Ammon's horn (tissue), 1 donor: ENCODE measurements at regions not wholly inside any gene's neighbourhood (a gene's known extent, or its start where the extent isn't known, plus 50 kb on each side); places are given as distances from the start of the nearest gene placed in this dataset.
"Not testable (repeated sequence)": the region's sequence is repeated elsewhere in the genome, so short reads cannot be mapped to it uniquely, and the experiment has no call there.

Experiments
- DNase-seq: peaks from one replicate; pipeline ENCODE4 v3.0.0-alpha.2; 2016; ENCODE audit warnings: low spot score

DNA sequence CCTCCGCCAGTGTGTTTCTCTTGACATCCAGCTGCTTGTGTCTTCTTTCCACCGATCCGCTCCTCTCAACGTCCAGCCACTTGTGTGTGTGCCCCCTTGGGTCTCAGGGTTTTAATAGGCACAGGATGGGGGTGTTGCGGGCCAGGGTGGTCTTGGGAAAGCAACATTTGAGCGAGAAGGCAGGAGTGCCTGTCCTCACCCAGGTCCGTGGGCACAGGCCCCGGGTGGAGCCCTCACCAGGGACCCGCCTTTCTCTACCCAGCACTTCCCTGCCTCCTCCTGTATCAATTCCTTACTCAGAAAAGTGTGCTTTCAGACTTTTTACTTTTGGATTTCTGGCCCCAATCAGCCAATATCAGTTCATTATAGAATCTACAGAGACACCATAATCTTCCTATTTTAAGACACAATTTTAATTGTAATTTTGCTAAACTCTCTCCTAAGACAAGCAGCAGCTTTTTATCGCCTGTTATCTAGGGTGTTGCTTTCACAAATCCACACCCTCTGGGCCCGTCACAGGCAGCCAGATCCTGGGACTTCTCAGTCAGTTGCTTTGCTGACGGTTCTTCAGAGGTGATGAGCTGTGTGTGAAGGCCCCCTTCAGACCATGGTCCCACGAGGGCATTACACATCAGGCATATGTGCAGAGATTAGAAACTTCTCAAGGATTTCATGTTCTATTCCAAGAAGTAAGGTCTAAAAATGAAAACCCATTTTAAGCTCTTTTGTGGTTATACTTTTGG, 96.0 kb upstream of the FHL2 start:
- no peak for DNase-seq

DNA sequence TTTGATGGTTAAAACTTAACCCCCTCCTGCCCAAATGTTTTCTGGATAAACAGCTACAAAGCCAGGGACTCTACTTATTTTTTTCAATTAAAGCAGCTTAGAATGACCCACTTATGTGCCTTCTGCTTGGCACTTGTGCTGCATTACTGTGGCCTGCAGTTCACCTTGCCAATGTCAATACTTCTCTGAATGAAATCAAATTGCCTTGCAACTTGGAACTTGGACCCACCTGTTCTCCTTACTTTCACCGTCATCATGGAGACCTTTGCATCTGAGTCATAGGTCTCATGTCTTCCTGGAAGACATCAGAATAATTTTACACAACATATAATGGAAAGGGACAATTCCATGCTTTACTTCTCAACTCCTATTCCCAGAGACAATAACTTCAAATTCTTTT, 92.1 kb upstream of the FHL2 start:
- DNase-seq = no peak

DNA sequence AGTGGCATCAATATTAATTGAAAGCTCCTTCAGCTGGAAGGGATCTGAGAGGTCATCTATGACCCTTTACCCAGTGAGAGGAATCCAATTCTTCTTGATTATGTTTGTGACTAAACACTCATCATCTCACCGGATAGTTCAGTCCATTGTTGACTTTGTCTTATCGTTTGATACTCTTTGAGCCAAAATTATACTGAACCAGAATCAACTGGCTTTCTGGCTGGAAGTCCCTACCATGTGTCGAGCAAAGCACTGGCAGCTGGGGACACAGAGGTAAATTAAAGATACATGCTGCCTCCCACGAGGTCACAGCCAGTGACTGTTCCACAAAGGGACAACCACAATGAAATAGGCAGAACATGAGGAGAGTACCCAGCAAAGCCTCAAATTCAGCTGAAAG, 91.4 kb upstream of the FHL2 start:
- no peak for DNase-seq

DNA sequence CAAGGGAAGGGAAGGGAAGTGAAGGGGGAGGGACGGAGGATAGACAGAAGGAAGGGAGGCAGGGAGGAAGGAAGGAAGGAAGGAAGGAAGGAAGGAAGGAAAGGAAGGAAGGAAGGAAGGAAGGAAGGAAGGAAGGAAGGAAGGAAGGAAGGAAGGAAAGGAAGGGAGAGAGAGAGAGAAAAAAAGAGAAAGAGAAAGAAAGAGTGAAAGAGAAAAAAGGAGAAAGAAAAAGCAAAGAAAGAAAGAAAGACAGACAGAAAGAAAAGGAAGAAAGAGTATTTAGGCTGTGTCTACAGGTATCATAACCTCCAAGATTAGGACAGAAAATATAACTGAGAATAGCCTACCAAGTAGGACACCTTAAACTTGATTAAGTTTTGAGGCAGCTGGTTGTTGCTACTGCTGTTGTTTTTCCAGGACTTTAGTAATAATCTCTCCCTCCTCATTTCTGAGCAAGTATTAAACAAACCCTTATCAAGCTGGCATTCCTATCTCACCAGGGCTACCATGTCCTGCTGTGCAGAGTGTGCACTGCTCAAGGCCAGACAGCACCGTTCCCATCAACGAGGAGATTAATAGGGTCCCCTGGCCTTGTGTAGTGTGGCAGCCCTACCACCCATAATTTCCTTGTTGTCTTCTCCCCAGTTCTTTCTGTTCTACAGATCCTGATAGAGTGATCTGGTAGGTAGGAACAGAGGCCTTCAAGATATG, 90.5 kb upstream of the FHL2 start:
- DNase-seq = no peak

DNA sequence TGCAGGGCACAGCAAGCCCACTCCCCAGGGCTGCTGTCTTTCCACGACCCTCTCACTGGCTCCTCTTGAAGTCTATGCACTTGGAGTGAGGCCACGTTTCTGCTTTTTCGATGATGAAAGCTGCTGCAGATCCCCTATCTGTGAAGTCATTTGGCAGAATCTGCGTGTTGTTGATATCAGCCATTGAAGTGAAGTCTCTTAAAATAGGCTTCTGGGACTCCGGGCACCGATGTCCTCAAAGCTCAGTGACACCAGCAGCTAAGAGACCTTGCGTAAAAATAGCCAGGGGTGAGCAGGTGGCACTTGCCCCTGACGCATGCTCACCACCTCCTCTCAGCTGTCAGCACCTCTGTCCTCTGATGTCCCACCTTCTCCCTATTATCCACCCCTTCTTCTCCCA, 89.4 kb upstream of the FHL2 start:
- DNase-seq = no peak

DNA sequence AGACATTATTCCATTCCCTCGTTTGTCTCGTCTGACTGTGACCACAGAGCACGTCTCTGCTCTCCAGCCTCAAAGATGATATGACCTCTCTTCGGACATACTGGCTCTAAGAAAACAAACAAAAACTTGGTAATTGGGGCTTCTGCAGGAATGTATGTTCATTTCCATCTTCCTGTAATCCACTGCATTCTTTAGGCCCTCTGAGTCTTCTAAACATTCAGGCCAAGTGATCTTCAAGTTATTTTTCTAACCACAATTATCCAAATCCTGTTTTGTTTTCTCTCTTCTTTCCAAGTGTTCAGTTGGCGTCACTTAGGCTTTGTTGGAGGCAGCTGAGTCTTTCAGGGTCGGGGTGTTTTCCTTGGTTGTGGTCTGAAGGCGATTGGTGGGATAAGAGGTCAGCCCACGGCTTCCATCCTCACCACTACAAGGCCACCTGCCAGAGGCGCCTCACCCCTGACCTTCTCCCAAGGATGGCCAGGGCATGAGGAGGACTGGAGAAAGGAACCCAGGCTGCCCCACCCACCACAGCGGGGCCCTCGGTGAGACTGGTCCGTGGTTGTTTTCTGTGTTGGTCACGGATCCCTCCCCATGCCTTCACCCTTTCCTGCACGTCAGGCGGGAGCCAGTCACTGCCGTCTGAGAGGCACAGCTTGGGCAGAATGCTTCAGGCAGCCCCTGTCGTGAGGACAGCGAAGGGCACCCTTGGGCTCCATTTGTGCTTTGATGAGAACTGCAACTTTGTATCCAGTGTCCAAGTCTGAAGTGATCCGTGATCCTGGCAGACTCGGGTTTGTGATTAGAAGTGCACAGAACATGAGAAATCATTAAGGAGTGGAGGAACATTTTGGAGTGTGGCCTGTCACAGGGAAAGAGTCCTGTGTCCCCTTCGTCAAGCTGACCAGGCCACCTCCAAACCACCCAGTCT, 88.6 kb upstream of the FHL2 start:
- no peak for DNase-seq

DNA sequence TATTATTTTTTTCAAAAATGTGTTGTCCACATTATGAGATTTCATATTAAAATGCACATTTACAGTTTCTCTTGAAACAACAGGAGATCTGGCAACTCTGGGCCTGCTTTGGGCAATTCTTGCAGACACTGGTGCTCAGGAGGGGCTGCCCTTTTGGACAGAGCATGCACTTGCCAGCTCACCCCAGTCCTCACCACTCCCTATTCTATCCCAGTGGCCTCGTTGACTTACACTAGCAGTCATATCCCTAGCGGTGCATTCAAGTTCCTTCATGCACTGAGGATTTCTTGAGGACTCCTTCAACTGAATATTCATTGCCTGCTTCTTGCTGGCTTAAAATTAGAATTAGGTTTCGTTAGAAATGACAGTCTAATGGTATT, 87.9 kb upstream of the FHL2 start:
- no peak for DNase-seq

DNA sequence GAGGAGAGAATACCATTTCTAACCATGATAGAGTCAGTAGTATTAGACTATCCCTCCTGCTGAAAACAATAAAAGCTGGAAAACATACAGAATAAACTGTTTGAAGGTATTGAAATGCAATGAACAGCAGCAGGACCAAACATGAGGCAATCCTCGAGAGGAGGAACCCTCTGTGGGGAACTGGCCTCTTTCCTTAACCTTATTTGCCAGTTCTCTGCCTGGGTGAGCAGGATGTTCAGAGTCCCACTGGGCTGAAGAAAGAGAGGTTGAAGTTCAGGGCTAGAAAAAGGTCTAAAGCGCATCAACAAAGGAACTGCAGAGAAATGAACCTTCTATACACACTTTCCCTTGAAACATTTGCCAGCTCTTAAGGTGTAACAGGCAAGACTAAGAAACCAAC, 79.8 kb upstream of the FHL2 start:
- DNase-seq = no peak

DNA sequence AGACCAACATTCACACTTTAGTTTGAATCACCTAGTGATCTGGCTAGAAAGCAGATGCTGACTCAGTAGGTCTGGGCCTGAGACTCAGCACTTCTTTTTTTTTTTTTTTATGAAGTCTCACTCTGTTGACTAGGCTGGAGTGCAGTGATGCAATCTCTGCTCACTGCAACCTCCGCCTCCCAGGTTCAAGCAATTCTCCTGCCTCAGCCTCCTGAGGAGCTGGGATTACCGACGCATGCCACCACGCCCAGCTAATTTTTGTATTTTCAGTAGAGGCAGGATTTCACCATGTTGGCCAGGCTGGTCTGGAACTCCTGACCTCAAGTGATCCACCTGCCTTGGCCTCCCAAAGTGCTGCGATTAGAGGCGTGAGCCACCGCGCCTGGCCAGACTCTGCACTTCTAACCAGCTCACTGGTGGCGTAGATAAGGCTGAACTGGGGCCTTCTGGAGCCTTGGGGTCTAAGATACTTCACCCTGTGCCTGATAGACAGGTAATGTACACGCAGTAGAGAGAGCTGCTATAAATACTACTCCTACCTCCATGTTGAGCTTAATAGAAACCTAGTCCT, 78.3 kb upstream of the FHL2 start:
- not testable (repeated sequence) for DNase-seq

DNA sequence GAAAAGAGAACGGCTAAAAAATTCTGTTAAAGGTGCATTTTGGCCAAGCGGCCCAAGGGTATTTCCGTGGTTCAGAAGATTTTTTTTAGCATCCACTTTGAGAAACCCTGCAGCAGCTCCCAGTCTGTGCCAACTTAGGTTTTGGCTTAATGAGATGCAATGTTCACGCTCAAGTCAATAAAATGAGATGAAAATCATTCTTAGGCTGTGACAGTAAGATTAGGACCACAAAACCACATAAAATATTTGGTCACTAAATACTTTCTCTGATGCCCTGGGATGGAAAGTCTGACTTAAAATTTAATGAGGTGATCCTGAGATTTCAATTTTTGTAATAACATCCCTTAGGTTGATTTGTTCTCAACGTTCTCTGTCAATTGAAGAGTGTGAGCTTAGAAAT, 74.2 kb upstream of the FHL2 start:
- no peak for DNase-seq

DNA sequence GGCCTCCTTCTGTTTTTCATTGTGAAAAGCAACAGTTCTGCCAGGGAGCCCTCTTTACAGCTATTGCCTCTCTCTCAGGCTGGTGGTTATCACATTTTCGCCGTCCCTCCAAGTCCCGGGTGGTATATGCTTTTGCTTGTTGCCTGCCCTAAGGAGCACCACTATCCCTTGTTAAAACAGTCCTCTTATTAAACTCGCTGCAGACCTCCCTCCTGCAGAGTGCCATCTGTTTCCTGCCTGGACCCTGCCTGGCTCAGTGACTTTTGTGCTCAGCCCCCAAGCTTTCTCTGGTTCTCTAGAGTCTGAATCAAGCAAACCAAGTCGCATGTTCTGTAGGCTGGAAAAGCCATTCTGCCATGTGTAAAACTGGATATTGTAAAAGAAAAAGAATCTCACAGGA, 72.1 kb upstream of the FHL2 start:
- no peak for DNase-seq

DNA sequence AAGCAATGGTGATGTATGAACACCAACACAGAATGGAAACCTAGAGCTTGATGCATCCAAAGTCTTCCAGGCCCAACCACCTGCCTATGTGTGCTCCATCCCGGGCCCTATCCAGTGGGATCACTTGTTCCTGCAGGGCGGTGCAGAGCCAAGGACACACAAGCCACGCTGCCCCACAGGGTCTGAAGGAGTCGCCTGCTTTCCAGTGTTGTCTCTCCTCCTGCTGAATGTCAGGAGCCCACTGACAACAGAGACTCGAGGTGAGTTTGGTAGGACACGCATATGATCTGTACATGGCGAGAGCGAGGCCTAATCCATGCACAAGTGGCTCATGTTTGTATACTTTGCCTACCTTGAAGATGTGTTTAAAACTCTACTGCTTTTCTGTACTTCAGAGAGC, 70.9 kb upstream of the FHL2 start:
- DNase-seq = no peak

DNA sequence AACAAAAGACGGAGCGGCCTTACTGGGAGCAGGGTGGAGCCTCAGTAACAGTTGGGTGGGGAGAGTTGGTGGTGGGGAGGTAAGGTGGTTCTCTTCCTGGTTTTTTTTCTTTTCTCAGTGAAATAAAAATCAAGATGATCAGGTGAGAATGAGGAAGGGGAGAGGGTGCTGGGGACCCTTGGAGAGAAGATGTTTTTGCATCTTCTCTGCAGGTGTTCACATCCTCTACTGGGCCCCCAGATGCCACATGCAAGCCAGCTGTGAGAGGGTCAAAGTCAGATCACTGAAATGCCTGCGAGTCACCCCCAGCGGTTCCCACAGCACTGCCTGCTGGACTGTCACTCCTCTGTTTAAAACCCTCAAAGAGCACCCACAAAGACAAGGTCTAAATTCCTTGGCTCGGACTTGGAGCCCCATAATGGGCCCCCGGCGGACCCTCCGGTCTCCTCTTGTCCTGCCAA, 69.8 kb upstream of the FHL2 start:
- no peak for DNase-seq

DNA sequence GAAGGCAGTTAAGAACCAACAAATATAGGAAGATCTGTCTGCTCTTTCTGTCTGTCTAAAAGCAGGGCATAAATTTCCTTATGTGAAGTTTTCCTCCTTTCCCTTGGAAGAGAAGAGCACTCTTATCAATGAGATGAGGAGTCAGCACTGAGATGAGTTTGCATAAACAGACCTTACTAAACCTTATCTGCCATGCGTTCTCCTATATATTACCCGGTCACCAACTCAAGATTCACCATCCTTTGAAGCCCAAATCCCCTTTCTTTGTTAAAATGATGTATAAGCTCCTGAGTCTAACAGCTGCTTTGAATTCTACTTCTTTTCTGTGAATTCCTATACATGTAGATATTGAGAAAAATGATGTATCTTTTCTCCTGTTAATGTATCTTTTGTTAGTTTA, 65.5 kb upstream of the FHL2 start:
- DNase-seq = no peak

DNA sequence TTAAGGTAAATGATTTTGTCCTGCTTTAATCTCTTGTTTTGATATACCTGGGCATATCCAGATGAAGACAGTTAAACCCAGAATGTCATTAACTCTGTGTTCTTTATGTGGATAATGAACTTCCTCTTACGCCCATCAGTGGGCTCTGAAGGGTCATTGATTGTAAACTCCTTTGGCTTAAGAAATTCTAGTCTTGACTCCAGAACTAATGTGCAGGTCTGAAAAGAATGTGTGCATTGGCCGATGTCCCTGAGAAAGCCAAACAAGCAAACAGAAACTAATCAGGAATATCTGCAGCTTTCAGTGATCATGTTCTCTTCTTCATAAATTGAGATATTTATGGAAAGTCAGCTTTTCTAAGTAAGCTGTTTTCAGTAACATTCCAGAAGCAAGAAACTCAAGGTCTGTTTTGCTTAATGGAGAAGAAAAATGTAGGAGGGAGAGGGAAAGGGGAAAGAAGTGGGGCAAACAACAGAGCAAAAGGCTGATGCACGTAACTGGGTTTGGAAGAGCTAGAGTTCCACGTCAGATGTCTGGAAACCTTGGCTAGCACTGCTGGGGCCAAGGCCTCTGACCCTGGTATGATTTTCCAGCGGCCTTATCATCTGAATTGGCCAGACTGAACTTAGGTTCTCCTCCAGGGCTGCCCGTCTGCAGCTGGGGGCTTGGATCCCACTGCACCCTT, 61.3 kb upstream of the FHL2 start:
- no peak for DNase-seq

DNA sequence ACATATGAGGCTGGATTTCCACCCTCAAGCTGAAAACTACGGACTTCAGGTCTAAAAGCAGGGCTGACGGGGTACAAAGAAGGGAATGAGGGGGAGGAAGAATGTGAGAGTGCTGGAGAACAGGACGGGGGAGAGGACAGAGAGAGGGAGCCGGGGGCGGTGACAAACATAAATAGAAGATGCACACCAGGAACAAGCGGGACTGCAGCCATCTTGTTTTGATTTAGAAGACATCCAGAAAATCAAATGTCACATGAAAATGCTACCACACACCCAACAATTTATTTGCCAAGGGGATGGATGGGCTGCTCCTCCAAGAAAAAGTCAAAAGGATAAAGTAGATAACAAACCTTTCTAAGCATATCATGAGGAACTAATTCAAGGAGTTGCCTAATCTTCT, 59.2 kb upstream of the FHL2 start:
- no peak for DNase-seq

DNA sequence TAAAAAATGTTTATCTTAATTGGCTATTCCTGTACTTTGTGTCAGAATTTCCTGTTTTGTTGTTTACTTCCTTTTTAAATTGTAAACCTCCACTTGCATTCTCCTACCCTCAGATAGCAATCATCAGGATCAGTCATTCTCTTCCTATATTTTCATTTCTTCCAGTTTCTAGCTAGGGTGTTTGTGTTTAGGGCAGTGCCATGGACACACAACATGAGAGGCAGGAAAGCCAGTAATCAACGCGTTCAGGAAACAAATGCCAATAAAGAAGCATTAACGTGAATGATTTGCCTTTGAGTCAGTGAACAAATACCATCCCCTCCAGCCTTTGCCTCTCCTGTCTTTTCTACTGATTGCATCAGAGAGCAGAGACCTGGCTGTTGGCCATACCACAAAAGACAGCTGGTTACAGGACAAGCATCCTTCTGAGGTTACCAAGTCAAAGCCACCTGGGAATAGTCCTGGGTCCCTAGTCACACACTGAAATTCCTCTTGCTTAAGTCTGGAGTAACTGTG, 56.7 kb upstream of the FHL2 start:
- no peak for DNase-seq

DNA sequence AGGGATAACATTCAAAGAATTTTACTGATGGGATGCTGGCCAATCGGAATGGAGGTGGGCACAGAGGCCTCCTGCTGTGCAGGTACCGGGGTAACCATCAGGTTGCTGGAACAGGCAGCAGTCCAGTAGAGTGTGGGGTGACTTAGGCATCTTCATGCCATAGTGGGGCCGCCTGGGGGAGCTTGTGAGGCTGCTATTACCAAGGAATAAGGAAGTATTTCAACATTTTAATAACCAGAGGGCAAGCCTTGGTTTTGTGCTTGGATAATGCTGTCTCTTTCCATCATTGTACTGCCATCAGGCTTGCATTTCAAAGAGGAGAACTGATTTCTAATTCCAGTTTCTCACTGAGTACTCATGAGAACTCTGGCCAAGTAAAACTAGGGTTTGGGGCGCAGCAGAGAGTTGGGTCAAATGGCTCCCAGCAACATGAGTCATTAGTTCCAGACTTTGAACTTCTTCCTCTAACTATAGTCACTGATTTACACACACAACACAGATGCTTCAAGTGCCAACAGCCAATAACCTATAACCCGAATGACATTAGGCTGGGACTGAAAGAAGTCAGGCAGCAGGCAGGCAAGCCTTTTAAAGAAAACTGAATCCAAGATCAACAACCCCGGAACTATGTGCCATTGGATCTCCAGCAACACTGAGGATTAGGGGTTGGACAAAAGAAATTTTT, 56.1 kb upstream of the FHL2 start:
- DNase-seq = no peak

DNA sequence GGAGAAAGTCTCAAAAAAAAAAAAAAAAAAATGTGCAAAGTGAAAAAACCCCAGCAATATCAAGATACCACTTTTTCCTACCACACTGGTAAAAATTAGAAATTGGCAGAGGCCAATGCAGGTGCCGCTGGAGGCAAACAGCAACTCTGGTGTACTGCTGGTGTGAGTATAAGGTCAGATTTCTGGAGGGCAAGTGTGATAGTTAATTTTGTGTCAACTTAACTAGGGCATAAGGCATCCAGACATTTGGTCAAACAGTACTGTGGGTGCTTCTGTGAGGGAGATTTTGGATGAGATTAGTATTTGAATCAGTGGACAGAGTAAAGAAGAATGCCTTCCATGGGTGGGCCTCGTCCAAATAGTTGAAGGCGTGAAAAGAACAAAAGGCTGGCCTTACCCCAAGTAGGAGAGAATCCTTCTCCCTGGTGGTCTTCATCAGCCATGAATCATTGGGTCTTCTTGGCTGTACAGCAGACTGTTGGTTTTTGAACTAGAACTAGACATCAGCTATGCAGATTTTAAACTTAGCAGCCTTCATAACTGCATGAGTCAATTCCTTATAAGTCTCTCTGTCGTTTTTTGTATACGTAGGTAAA, 52.8 kb upstream of the FHL2 start:
- DNase-seq = no peak

DNA sequence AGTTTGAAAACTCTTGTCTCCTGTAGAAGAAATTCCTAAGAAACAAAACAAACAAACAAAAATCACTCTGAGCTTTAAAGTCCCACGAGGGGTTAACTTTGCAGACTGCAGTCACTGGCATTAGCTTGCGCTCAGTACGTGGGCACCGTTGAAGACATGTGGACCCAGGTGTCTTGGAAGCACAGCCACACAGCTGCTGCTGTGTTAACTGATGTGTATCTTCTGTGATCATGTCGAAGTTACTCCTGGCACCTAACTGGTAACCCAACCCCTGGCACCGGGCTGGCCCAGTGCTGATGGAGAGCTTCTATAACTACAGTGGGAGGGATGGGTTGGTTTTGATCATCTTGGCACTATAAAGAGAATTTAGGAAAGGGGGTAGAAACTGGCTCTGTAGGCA, 51.6 kb upstream of the FHL2 start:
- no peak for DNase-seq

DNA sequence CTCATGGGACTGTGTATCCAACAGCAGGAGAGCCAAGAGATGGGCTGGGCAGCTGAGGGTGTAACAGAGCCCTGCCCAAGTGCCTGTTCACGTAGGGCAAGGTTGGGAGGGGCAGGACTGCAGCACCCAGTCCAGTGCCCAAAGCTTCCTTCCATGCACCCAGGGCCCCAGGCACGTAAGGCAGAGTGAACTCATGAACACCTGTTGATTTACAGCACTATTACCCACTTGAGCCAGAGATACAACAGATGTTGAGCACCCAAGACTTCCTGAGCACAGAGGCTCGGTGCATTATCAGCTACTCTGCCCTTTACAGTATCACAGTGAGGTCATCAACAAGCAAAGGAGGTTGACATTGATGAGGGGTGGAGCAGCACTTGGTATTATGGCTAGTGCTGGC, 50.2 kb upstream of the FHL2 start:
- DNase-seq = no peak
